ENCODE measurements at regions not wholly inside any gene's neighbourhood (a gene's known extent, or its start where the extent isn't known, plus 50 kb on each side); places are given as distances from the start of the nearest gene placed in this dataset.

GRCh38 chrX:125006704-125007103 is 313.0 kb upstream of the TEX13C start:
- H3K4me3 ChIP-seq (ENCODE audit: low read length, poor library complexity, severe bottlenecking), result no peak overlapping the region
- H3K27me3 ChIP-seq (ENCODE audit: insufficient read depth, low read length, poor library complexity, severe bottlenecking), result no peaks in the 10 kb centered on the region
- H4K20me1 ChIP-seq (ENCODE audit: insufficient read depth, low read length, poor library complexity, severe bottlenecking), result no peaks in the 10 kb centered on the region
- no peak for TF ChIP-seq EZH2phosphoT487 (IDR thresholded peaks at IDR 0.05; ENCODE audit: borderline replicate concordance)
- TF ChIP-seq CTCF (conservative IDR thresholded peaks at IDR 0.05; ENCODE audit: low read length), result no peak
- no peaks in the 10 kb centered on the region for H3K9me3 ChIP-seq (ENCODE audit: insufficient read depth, low read depth, low read length)
- H3K79me2 ChIP-seq (ENCODE audit: insufficient read depth, low read length), result no peaks in the 10 kb centered on the region
- no peak overlapping the region for H3K4me2 ChIP-seq (ENCODE audit: low read depth, low read length, poor library complexity, severe bottlenecking)
- H3K9me2 ChIP-seq (replicated peaks; ENCODE audit: low read depth, low read length), result no peaks in the 10 kb centered on the region
- H3K4me1 ChIP-seq (ENCODE audit: insufficient read depth, low read length, poor library complexity, severe bottlenecking), result no peaks in the 10 kb centered on the region
- no peak overlapping the region for H2AFZ ChIP-seq (ENCODE audit: low read length)
- no peaks in the 10 kb centered on the region for H3K36me3 ChIP-seq (ENCODE audit: insufficient read depth, low read length)
- no peaks in the 10 kb centered on the region for H3F3A ChIP-seq (ENCODE audit: low read depth)
- no peak overlapping the region for H3K9ac ChIP-seq (ENCODE audit: low read depth, low read length, poor library complexity, severe bottlenecking)

DNA sequence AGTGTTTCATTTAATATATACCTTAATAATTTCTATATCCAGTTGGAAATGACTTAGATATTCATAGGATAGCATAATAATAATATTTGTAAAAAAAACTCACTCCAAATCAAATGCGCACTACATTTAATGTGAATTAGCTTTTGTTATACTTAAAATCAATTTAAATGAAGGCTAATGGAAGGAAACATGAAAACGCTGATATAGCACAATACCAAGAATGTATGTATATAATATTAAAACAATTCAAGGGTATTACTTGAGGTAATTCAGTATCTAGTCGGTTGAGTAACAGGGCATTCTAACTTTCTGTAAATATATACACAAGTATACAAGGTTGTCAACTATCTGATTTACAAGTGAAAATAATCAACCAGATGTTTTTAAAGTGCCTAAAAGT is 307.1 kb upstream of the TEX13C start:
- Histone ChIP-seq H3K79me2 (ENCODE audit: insufficient read depth, low read length) (no peaks in the 10 kb centered on the region), H3K4me3 (ENCODE audit: low read length, poor library complexity, severe bottlenecking) (no peak overlapping the region), H3K36me3 (ENCODE audit: insufficient read depth, low read length) (no peaks in the 10 kb centered on the region), H3K9me2 (replicated peaks; ENCODE audit: low read depth, low read length) (no peaks in the 10 kb centered on the region), H3K4me2 (ENCODE audit: low read depth, low read length, poor library complexity, severe bottlenecking) (no peak overlapping the region), H2AFZ (ENCODE audit: low read length) (no peak overlapping the region), H3F3A (ENCODE audit: low read depth) (no peaks in the 10 kb centered on the region), H4K20me1 (ENCODE audit: insufficient read depth, low read length, poor library complexity, severe bottlenecking) (no peaks in the 10 kb centered on the region), H3K9ac (ENCODE audit: low read depth, low read length, poor library complexity, severe bottlenecking) (no peak overlapping the region), H3K27me3 (ENCODE audit: insufficient read depth, low read length, poor library complexity, severe bottlenecking) (no peaks in the 10 kb centered on the region), H3K9me3 (ENCODE audit: insufficient read depth, low read depth, low read length) (no peaks in the 10 kb centered on the region), H3K4me1 (ENCODE audit: insufficient read depth, low read length, poor library complexity, severe bottlenecking) (no peaks in the 10 kb centered on the region)
- TF ChIP-seq CTCF (conservative IDR thresholded peaks at IDR 0.05; ENCODE audit: low read length) (no peak), EZH2phosphoT487 (IDR thresholded peaks at IDR 0.05; ENCODE audit: borderline replicate concordance) (no peak)

DNA sequence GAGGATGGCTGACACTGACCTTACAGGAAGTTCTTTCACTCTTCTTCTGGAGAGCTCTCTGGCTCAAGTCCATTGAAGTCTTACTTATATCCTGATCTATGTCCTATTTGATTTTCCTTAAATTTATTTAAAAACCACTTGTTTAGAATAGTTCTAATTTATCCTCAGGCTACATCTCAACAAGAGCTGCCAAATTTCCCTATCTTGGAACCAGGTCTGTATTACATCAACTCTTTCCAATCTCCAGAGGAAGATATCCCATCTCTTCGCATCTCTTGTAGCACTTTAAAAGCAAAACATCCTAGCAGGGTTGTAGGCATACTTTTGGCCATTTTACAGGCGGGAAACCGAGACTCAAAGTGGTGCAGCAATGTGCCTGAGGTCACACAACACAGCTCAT is 290.5 kb upstream of the TEX13C start:
- Histone ChIP-seq H3F3A (ENCODE audit: low read depth) (no peaks in the 10 kb centered on the region), H3K4me2 (ENCODE audit: low read depth, low read length, poor library complexity, severe bottlenecking) (no peak overlapping the region), H3K36me3 (ENCODE audit: insufficient read depth, low read length) (no peaks in the 10 kb centered on the region), H3K9me2 (replicated peaks; ENCODE audit: low read depth, low read length) (no peaks in the 10 kb centered on the region), H3K27me3 (ENCODE audit: insufficient read depth, low read length, poor library complexity, severe bottlenecking) (no peaks in the 10 kb centered on the region), H3K9me3 (ENCODE audit: insufficient read depth, low read depth, low read length) (no peaks in the 10 kb centered on the region), H3K79me2 (ENCODE audit: insufficient read depth, low read length) (no peaks in the 10 kb centered on the region), H3K4me3 (ENCODE audit: low read length, poor library complexity, severe bottlenecking) (no peak overlapping the region), H2AFZ (ENCODE audit: low read length) (no peak overlapping the region), H3K9ac (ENCODE audit: low read depth, low read length, poor library complexity, severe bottlenecking) (no peak overlapping the region), H3K4me1 (ENCODE audit: insufficient read depth, low read length, poor library complexity, severe bottlenecking) (no peaks in the 10 kb centered on the region), H4K20me1 (ENCODE audit: insufficient read depth, low read length, poor library complexity, severe bottlenecking) (no peaks in the 10 kb centered on the region)
- no peak for TF ChIP-seq EZH2phosphoT487 (IDR thresholded peaks at IDR 0.05; ENCODE audit: borderline replicate concordance)
- no peak for TF ChIP-seq CTCF (conservative IDR thresholded peaks at IDR 0.05; ENCODE audit: low read length)
